Ovary (tissue), 7 donors: ENCODE measurements at regions not wholly inside any gene's neighbourhood (a gene's known extent, or its start where the extent isn't known, plus 50 kb on each side); places are given as distances from the start of the nearest gene placed in this dataset.

ENCODE experiments used
- DNase-seq, 5 donors: peaks; one replicate each; pipeline ENCODE4 v3.0.0-alpha.2; 2019 to 2020
- H3K27ac ChIP-seq, 2 donors: fragments of 200-600 bp; one replicate each; pipeline versions ENCODE4 v1.5.1 to v1.8.0; 2019 to 2022
- H3K27me3 ChIP-seq: fragments of 200-600 bp; one replicate; pipeline ENCODE4 v1.8.0; 2022
- H3K36me3 ChIP-seq: fragments of 200-600 bp; sonication (generic); one replicate; pipeline ENCODE4 v1.5.1; 2019
- H3K4me1 ChIP-seq: one replicate; pipeline ENCODE4 v1.8.1; 2013; ENCODE audit warnings: mild to moderate bottlenecking, moderate library complexity; ENCODE audit not compliant: insufficient read depth
- H3K4me3 ChIP-seq: fragments of 200-600 bp; sonication (generic); one replicate; pipeline ENCODE4 v1.5.1; 2017
- H3K9me3 ChIP-seq, 2 donors: fragments of 200-600 bp in 1 of 2; sonication (generic) in 1 of 2; one replicate each; pipeline versions ENCODE4 v1.5.1 to v1.8.1; 2013 to 2019; ENCODE audit warnings: mild to moderate bottlenecking in 1 of 2, moderate library complexity in 1 of 2
- EP300 ChIP-seq: sonication (generic); formaldehyde crosslinking; IDR thresholded peaks from one replicate; pipeline ENCODE4 v1.6.1; 2017; ENCODE audit warnings: antibody characterized with exemption
- POLR2A ChIP-seq: fragments of 450-650 bp; IDR thresholded peaks from one replicate; pipeline ENCODE4 v1.6.1; 2017; ENCODE audit warnings: antibody characterized with exemption, mild to moderate bottlenecking, moderate library complexity
- WGBS, 3 donors: extraction: QIAGEN DNeasy Blood & Tissue Kit in 1 of 3; methylation state at CpG; one replicate each; pipeline versions ENCODE4 v1.1.5 to v1.1.7; 2013 to 2017; 5-methylcytosine and 5-hydroxymethylcytosine counted together
- intact Hi-C, 4 donors: fragments of 100-400 bp; cut with DNase I; formaldehyde crosslinking; loops; one replicate each; pipeline versions ENCODE4 v1.11.0 to v1.15.1; 2022 to 2023
- TF ChIP-seq, protein P1 (sequence below), 3 donors: fragments of 450-650 bp in 2 of 3; fragments of 200-600 bp in 1 of 3; IDR thresholded peaks; one replicate each; pipeline versions ENCODE4 v1.5.1 to v1.8.0; 2016 to 2022; ENCODE audit warnings: antibody characterized with exemption in 3 of 3, mild to moderate bottlenecking in 1 of 3
- donor health status: DM: no; HTN: no; CAD: no; lungs with moderate emphysema.
- donor health status: DM: no; HTN: no; CAD: no.
- donor health status: Bipolar disorder and iron deficiency.
- donor health status: DM: no; HTN: no; CAD: no.
- donor health status: DM: yes; HTN: yes; CAD: no.

DNA sequence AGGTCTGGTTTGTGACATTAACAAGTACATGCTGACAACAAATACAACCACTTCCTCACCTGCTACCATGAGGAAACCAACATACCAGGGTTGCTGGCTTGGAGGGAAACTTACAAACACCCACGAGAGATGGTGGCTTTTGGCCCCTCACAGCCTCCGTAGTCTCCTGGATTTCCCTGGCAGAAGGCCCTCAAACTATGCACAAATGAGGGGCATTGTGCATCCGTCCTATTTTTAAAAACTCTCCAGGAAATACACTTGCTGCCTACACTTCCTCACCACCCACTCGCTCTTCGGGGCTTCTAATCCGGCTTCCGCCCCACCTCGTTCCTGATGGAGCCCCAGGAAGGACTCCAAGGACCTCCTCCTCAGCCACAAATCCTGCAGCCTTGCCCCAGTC lies 355.0 kb upstream of the GATB start:
- WGBS, 3 donors: 59 to 77% (median 61%) methylated on average over 8 of the region's 8 CpGs
- H3K4me3 ChIP-seq: no peak overlapping the region
- H3K36me3 ChIP-seq: no peaks in the 10 kb centered on the region
- H3K9me3 ChIP-seq: no peaks in the 10 kb centered on the region
- no peak for DNase-seq
- intact Hi-C loops: no loop called here
- H3K4me1 ChIP-seq: no peaks in the 10 kb centered on the region
- H3K27ac ChIP-seq: no peak overlapping the region
- H3K27me3 ChIP-seq: no peaks in the 10 kb centered on the region
- TF ChIP-seq EP300: no peak
- TF ChIP-seq, protein P1, sequence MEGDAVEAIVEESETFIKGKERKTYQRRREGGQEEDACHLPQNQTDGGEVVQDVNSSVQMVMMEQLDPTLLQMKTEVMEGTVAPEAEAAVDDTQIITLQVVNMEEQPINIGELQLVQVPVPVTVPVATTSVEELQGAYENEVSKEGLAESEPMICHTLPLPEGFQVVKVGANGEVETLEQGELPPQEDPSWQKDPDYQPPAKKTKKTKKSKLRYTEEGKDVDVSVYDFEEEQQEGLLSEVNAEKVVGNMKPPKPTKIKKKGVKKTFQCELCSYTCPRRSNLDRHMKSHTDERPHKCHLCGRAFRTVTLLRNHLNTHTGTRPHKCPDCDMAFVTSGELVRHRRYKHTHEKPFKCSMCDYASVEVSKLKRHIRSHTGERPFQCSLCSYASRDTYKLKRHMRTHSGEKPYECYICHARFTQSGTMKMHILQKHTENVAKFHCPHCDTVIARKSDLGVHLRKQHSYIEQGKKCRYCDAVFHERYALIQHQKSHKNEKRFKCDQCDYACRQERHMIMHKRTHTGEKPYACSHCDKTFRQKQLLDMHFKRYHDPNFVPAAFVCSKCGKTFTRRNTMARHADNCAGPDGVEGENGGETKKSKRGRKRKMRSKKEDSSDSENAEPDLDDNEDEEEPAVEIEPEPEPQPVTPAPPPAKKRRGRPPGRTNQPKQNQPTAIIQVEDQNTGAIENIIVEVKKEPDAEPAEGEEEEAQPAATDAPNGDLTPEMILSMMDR (IDR thresholded peaks at IDR 0.05): no peak
- no peak for TF ChIP-seq POLR2A

GRCh38 chr4:152115118-152115517 lies 354.3 kb upstream of the GATB start:
- Histone ChIP-seq H3K36me3 (no peaks in the 10 kb centered on the region), H3K4me3 (no peak overlapping the region), H3K27ac (no peak overlapping the region), H3K27me3 (no peaks in the 10 kb centered on the region), H3K9me3 (no peaks in the 10 kb centered on the region), H3K4me1 (no peaks in the 10 kb centered on the region)
- DNase-seq: no peak
- 58 to 78% (median 60%) methylated on average over 3 of the region's 3 CpGs for WGBS, 3 donors
- TF ChIP-seq EP300 (no peak), POLR2A (no peak)
- TF ChIP-seq, protein P1 (IDR thresholded peaks at IDR 0.05): no peak
- intact Hi-C loops: no loop called here

- no peaks in the 10 kb centered on the region for H3K36me3 ChIP-seq
- TF ChIP-seq POLR2A (no peak), EP300 (no peak)
- TF ChIP-seq, protein P1 (IDR thresholded peaks at IDR 0.05): no peak
- intact Hi-C loops: no loop called here
- H3K27me3 ChIP-seq: no peaks in the 10 kb centered on the region
- no peak overlapping the region for H3K27ac ChIP-seq
- no peaks in the 10 kb centered on the region for H3K4me1 ChIP-seq
- H3K4me3 ChIP-seq: no peak overlapping the region
- no peak for DNase-seq
- no peaks in the 10 kb centered on the region for H3K9me3 ChIP-seq
- 54 to 90% (median 88%) methylated on average over 3 of the region's 3 CpGs for WGBS, 3 donors
These were observed 353.8 kb upstream of the GATB start for GRCh38 chr4:152114562-152114961.

- Histone ChIP-seq H3K27ac (no peak overlapping the region), H3K4me1 (no peaks in the 10 kb centered on the region), H3K4me3 (no peak overlapping the region), H3K27me3 (no peaks in the 10 kb centered on the region), H3K9me3 (no peaks in the 10 kb centered on the region), H3K36me3 (no peaks in the 10 kb centered on the region)
- 74 to 77% (median 77%) methylated on average over 2 of the region's 2 CpGs for WGBS, 3 donors
- intact Hi-C loops: no loop called here
- no peak for DNase-seq
- TF ChIP-seq EP300: no peak
- TF ChIP-seq POLR2A: no peak
- TF ChIP-seq, protein P1 (IDR thresholded peaks at IDR 0.05): no peak
These were observed 352.1 kb upstream of the GATB start for GRCh38 chr4:152112887-152113286.

GRCh38 chr4:152112190-152112589 lies 351.4 kb upstream of the GATB start:
- Histone ChIP-seq H3K9me3 (no peaks in the 10 kb centered on the region), H3K27me3 (no peaks in the 10 kb centered on the region), H3K4me1 (no peaks in the 10 kb centered on the region), H3K36me3 (no peaks in the 10 kb centered on the region), H3K27ac (no peak overlapping the region), H3K4me3 (no peak overlapping the region)
- intact Hi-C loops: no loop called here
- 96 to 97% (median 97%) methylated on average over 2 of the region's 2 CpGs for WGBS, 3 donors
- TF ChIP-seq, protein P1 (IDR thresholded peaks at IDR 0.05): no peak
- TF ChIP-seq POLR2A: no peak
- no peak for TF ChIP-seq EP300
- DNase-seq: no peak
